ENCODE measurements at regions not wholly inside any gene's neighbourhood (a gene's known extent, or its start where the extent isn't known, plus 50 kb on each side); places are given as distances from the start of the nearest gene placed in this dataset.

- Mint-ChIP-seq H3K4me3 (no peak overlapping the region), H3K36me3 (ENCODE audit: low read depth) (no peaks in the 10 kb centered on the region), H3K27ac (no peak overlapping the region), H3K9me3 (no peaks in the 10 kb centered on the region), H3K27me3 (ENCODE audit: low read depth, poor library complexity) (no peaks in the 10 kb centered on the region), H3K4me1 (peaks cover 3% of the 10 kb centered on the region)
- no peak for DNase-seq
- TF ChIP-seq CTCF (IDR thresholded peaks at IDR 0.05) = no peak
Observed at GRCh38 chr2:160694221-160694620, 200.6 kb upstream of the RBMS1 start.

- Mint-ChIP-seq H3K4me3 (no peak overlapping the region), H3K27ac (no peak overlapping the region), H3K36me3 (ENCODE audit: low read depth) (no peaks in the 10 kb centered on the region), H3K27me3 (ENCODE audit: low read depth, poor library complexity) (no peaks in the 10 kb centered on the region), H3K9me3 (no peaks in the 10 kb centered on the region), H3K4me1 (peaks cover 7% of the 10 kb centered on the region)
- no peak for TF ChIP-seq CTCF (IDR thresholded peaks at IDR 0.05)
- no peak for DNase-seq
Observed at GRCh38 chr2:160694631-160695030, 201.0 kb upstream of the RBMS1 start.

DNA sequence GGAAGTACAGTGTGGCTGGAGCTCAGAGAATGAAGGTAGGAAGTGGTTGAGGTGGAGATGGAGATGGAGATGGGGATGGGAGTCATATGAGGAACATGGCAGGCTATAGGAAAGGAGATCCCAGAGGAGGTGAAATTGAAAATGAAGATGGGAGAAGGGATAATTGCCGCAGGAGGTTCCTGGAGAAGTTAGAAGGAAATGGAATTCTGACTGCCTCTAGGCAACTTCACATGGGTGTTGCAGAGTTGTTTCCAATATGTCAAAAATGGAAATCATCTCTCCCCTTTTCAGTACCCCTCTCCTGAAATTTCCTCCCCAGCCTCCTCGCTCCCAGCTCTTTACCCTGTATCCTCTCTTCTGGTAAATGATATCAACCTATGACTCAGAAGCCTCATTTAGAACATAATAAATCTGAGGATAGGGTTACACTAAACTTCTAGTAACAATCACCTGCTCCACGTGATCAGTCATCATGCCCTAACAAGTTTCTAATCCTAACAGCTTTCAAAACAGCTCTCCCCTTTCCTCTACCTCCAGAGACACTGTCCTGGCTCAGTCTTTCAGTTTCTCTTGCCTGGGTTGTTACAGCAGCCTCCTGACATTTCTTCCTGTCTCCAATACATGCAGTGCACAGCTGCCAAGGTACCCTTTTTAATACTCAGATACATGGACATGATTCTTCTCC, 201.9 kb upstream of the RBMS1 start:
- DNase-seq = no peak
- no peaks in the 10 kb centered on the region for H3K36me3 Mint-ChIP-seq (ENCODE audit: low read depth)
- TF ChIP-seq CTCF (IDR thresholded peaks at IDR 0.05) = no peak
- no peak overlapping the region for H3K27ac Mint-ChIP-seq
- no peaks in the 10 kb centered on the region for H3K9me3 Mint-ChIP-seq
- H3K27me3 Mint-ChIP-seq (ENCODE audit: low read depth, poor library complexity) = no peaks in the 10 kb centered on the region
- H3K4me1 Mint-ChIP-seq = peaks cover 16% of the 10 kb centered on the region
- no peak overlapping the region for H3K4me3 Mint-ChIP-seq

GRCh38 chr2:160696087-160696452, 202.5 kb upstream of the RBMS1 start:
- Mint-ChIP-seq H3K27ac (no peak overlapping the region), H3K9me3 (no peaks in the 10 kb centered on the region), H3K4me1 (peaks cover 21% of the 10 kb centered on the region), H3K27me3 (ENCODE audit: low read depth, poor library complexity) (no peaks in the 10 kb centered on the region), H3K4me3 (no peak overlapping the region), H3K36me3 (ENCODE audit: low read depth) (no peaks in the 10 kb centered on the region)
- no peak for DNase-seq
- no peak for TF ChIP-seq CTCF (IDR thresholded peaks at IDR 0.05)

- Mint-ChIP-seq H3K36me3 (ENCODE audit: low read depth) (no peaks in the 10 kb centered on the region), H3K4me3 (no peak overlapping the region), H3K27ac (no peak overlapping the region), H3K9me3 (no peaks in the 10 kb centered on the region), H3K27me3 (ENCODE audit: low read depth, poor library complexity) (no peaks in the 10 kb centered on the region), H3K4me1 (peaks cover 38% of the 10 kb centered on the region)
- DNase-seq = no peak
- TF ChIP-seq CTCF (IDR thresholded peaks at IDR 0.05) = no peak
Observed at GRCh38 chr2:160697817-160698216, 204.2 kb upstream of the RBMS1 start.

Data from nephron progenitor cell (in vitro differentiated cells).